OCI-LY1 (cell line): ENCODE measurements at regions not wholly inside any gene's neighbourhood (a gene's known extent, or its start where the extent isn't known, plus 50 kb on each side); places are given as distances from the start of the nearest gene placed in this dataset.

Experiments
- EZH2 ChIP-seq: fragments of 200-600 bp; sonication (generic), shearing (Covaris generic); IDR thresholded peaks from 2 replicates; pipeline ENCODE4 v1.8.0; 2017; ENCODE audit warnings: borderline replicate concordance, mixed run types, mild to moderate bottlenecking, antibody characterized with exemption, low read length, moderate library complexity, mixed read lengths
- TF ChIP-seq, protein P1 (sequence below): fragments of 200-600 bp; sonication (generic), shearing (Covaris generic); IDR thresholded peaks from 2 replicates; pipeline ENCODE4 v1.5.1; 2017; ENCODE audit warnings: mild to moderate bottlenecking, antibody characterized with exemption, low read length, moderate library complexity, mixed read lengths

- TF ChIP-seq, protein P1, sequence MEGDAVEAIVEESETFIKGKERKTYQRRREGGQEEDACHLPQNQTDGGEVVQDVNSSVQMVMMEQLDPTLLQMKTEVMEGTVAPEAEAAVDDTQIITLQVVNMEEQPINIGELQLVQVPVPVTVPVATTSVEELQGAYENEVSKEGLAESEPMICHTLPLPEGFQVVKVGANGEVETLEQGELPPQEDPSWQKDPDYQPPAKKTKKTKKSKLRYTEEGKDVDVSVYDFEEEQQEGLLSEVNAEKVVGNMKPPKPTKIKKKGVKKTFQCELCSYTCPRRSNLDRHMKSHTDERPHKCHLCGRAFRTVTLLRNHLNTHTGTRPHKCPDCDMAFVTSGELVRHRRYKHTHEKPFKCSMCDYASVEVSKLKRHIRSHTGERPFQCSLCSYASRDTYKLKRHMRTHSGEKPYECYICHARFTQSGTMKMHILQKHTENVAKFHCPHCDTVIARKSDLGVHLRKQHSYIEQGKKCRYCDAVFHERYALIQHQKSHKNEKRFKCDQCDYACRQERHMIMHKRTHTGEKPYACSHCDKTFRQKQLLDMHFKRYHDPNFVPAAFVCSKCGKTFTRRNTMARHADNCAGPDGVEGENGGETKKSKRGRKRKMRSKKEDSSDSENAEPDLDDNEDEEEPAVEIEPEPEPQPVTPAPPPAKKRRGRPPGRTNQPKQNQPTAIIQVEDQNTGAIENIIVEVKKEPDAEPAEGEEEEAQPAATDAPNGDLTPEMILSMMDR = no peak
- no peak for TF ChIP-seq EZH2
Measured at GRCh38 chr4:178471994-178472393, 1029.8 kb upstream of the AGA start.
